ENCODE measurements at regions not wholly inside any gene's neighbourhood (a gene's known extent, or its start where the extent isn't known, plus 50 kb on each side); places are given as distances from the start of the nearest gene placed in this dataset.

- no peaks in the 10 kb centered on the region for H3K9me3 ChIP-seq (ENCODE audit: control insufficient read depth in 3 of 3, low read length in 3 of 3)
- no peak overlapping the region for H3K4me3 ChIP-seq (ENCODE audit: low read length in 3 of 3)
These were observed 865.4 kb downstream of the TLE4 start for GRCh38 chr9:80437091-80437640.

GRCh38 chr9:80435591-80435990, 863.8 kb downstream of the TLE4 start:
- Histone ChIP-seq H3K9me3 (ENCODE audit: control insufficient read depth in 3 of 3, low read length in 3 of 3) (no peaks in the 10 kb centered on the region), H3K4me1 (ENCODE audit: control insufficient read depth in 3 of 3, insufficient read depth in 3 of 3, low read length in 3 of 3) (no peaks in the 10 kb centered on the region), H3K4me3 (ENCODE audit: low read length in 3 of 3) (no peak overlapping the region), H3K9ac (ENCODE audit: low read depth in 1 of 3, low read length in 3 of 3) (no peak overlapping the region), H3K27ac (ENCODE audit: low read depth, low read length) (no peak overlapping the region), H3K36me3 (ENCODE audit: control insufficient read depth in 3 of 3, insufficient read depth in 3 of 3, low read length in 3 of 3) (no peaks in the 10 kb centered on the region), H3K27me3 (ENCODE audit: control insufficient read depth in 3 of 3, insufficient read depth in 3 of 3, low read length in 3 of 3) (no peaks in the 10 kb centered on the region)

More at GRCh38 chr9:80437091-80437640, 865.4 kb downstream of the TLE4 start:
- no peaks in the 10 kb centered on the region for H3K36me3 ChIP-seq (ENCODE audit: control insufficient read depth in 3 of 3, insufficient read depth in 3 of 3, low read length in 3 of 3)
- H3K27me3 ChIP-seq (ENCODE audit: control insufficient read depth in 3 of 3, insufficient read depth in 3 of 3, low read length in 3 of 3): no peaks in the 10 kb centered on the region
- H3K27ac ChIP-seq (ENCODE audit: low read depth, low read length): no peak overlapping the region
- no peak overlapping the region for H3K9ac ChIP-seq (ENCODE audit: low read depth in 1 of 3, low read length in 3 of 3)
- H3K4me1 ChIP-seq (ENCODE audit: control insufficient read depth in 3 of 3, insufficient read depth in 3 of 3, low read length in 3 of 3): no peaks in the 10 kb centered on the region

- Histone ChIP-seq H3K4me1 (ENCODE audit: control insufficient read depth in 3 of 3, insufficient read depth in 3 of 3, low read length in 3 of 3) (no peaks in the 10 kb centered on the region), H3K9ac (ENCODE audit: low read depth in 1 of 3, low read length in 3 of 3) (no peak overlapping the region), H3K27ac (ENCODE audit: low read depth, low read length) (no peak overlapping the region), H3K4me3 (ENCODE audit: low read length in 3 of 3) (no peak overlapping the region), H3K9me3 (ENCODE audit: control insufficient read depth in 3 of 3, low read length in 3 of 3) (no peaks in the 10 kb centered on the region), H3K36me3 (ENCODE audit: control insufficient read depth in 3 of 3, insufficient read depth in 3 of 3, low read length in 3 of 3) (no peaks in the 10 kb centered on the region), H3K27me3 (ENCODE audit: control insufficient read depth in 3 of 3, insufficient read depth in 3 of 3, low read length in 3 of 3) (no peaks in the 10 kb centered on the region)
These were observed 855.2 kb downstream of the TLE4 start for GRCh38 chr9:80426992-80427391.

GRCh38 chr9:80417211-80417773, 845.5 kb downstream of the TLE4 start:
- no peak overlapping the region for H3K4me3 ChIP-seq (ENCODE audit: low read length in 3 of 3)
- peaks cover 3 to 9% (median 6%) of the 10 kb centered on the region in 3 donors for H3K9me3 ChIP-seq (ENCODE audit: control insufficient read depth in 3 of 3, low read length in 3 of 3)
- no peaks in the 10 kb centered on the region for H3K36me3 ChIP-seq (ENCODE audit: control insufficient read depth in 3 of 3, insufficient read depth in 3 of 3, low read length in 3 of 3)
- no peak overlapping the region for H3K9ac ChIP-seq (ENCODE audit: low read depth in 1 of 3, low read length in 3 of 3)
- H3K27me3 ChIP-seq (ENCODE audit: control insufficient read depth in 3 of 3, insufficient read depth in 3 of 3, low read length in 3 of 3): no peaks in the 10 kb centered on the region
- no peaks in the 10 kb centered on the region for H3K4me1 ChIP-seq (ENCODE audit: control insufficient read depth in 3 of 3, insufficient read depth in 3 of 3, low read length in 3 of 3)
- no peak overlapping the region for H3K27ac ChIP-seq (ENCODE audit: low read depth, low read length)

GRCh38 chr9:80410106-80410505, 838.3 kb downstream of the TLE4 start:
- Histone ChIP-seq H3K9ac (ENCODE audit: low read depth in 1 of 3, low read length in 3 of 3) (no peak overlapping the region), H3K27me3 (ENCODE audit: control insufficient read depth in 3 of 3, insufficient read depth in 3 of 3, low read length in 3 of 3) (no peaks in the 10 kb centered on the region), H3K4me1 (ENCODE audit: control insufficient read depth in 3 of 3, insufficient read depth in 3 of 3, low read length in 3 of 3) (no peaks in the 10 kb centered on the region), H3K9me3 (ENCODE audit: control insufficient read depth in 3 of 3, low read length in 3 of 3) (no peaks in the 10 kb centered on the region), H3K4me3 (ENCODE audit: low read length in 3 of 3) (no peak overlapping the region), H3K36me3 (ENCODE audit: control insufficient read depth in 3 of 3, insufficient read depth in 3 of 3, low read length in 3 of 3) (no peaks in the 10 kb centered on the region), H3K27ac (ENCODE audit: low read depth, low read length) (no peak overlapping the region)

GRCh38 chr9:80407220-80407619, 835.5 kb downstream of the TLE4 start:
- Histone ChIP-seq H3K4me3 (ENCODE audit: low read length in 3 of 3) (no peak overlapping the region), H3K4me1 (ENCODE audit: control insufficient read depth in 3 of 3, insufficient read depth in 3 of 3, low read length in 3 of 3) (no peaks in the 10 kb centered on the region), H3K27ac (ENCODE audit: low read depth, low read length) (no peak overlapping the region), H3K27me3 (ENCODE audit: control insufficient read depth in 3 of 3, insufficient read depth in 3 of 3, low read length in 3 of 3) (no peaks in the 10 kb centered on the region), H3K9ac (ENCODE audit: low read depth in 1 of 3, low read length in 3 of 3) (no peak overlapping the region), H3K36me3 (ENCODE audit: control insufficient read depth in 3 of 3, insufficient read depth in 3 of 3, low read length in 3 of 3) (no peaks in the 10 kb centered on the region), H3K9me3 (ENCODE audit: control insufficient read depth in 3 of 3, low read length in 3 of 3) (no peaks in the 10 kb centered on the region)

GRCh38 chr9:80401243-80401642, 829.5 kb downstream of the TLE4 start:
- Histone ChIP-seq H3K4me3 (ENCODE audit: low read length in 3 of 3) (no peak overlapping the region), H3K4me1 (ENCODE audit: control insufficient read depth in 3 of 3, insufficient read depth in 3 of 3, low read length in 3 of 3) (no peaks in the 10 kb centered on the region), H3K9ac (ENCODE audit: low read depth in 1 of 3, low read length in 3 of 3) (no peak overlapping the region), H3K27me3 (ENCODE audit: control insufficient read depth in 3 of 3, insufficient read depth in 3 of 3, low read length in 3 of 3) (no peaks in the 10 kb centered on the region), H3K36me3 (ENCODE audit: control insufficient read depth in 3 of 3, insufficient read depth in 3 of 3, low read length in 3 of 3) (no peaks in the 10 kb centered on the region), H3K27ac (ENCODE audit: low read depth, low read length) (no peak overlapping the region), H3K9me3 (ENCODE audit: control insufficient read depth in 3 of 3, low read length in 3 of 3) (peaks cover 0 to 2% (median 0%) of the 10 kb centered on the region in 3 donors)

GRCh38 chr9:80400624-80401230, 829.0 kb downstream of the TLE4 start:
- H3K27ac ChIP-seq (ENCODE audit: low read depth, low read length): no peak overlapping the region
- no peaks in the 10 kb centered on the region for H3K27me3 ChIP-seq (ENCODE audit: control insufficient read depth in 3 of 3, insufficient read depth in 3 of 3, low read length in 3 of 3)
- peaks cover 0 to 2% (median 0%) of the 10 kb centered on the region in 3 donors for H3K9me3 ChIP-seq (ENCODE audit: control insufficient read depth in 3 of 3, low read length in 3 of 3)

GRCh38 chr9:80399606-80400005, 827.8 kb downstream of the TLE4 start:
- Histone ChIP-seq H3K9ac (ENCODE audit: low read depth in 1 of 3, low read length in 3 of 3) (no peak overlapping the region), H3K9me3 (ENCODE audit: control insufficient read depth in 3 of 3, low read length in 3 of 3) (peaks cover 0 to 2% (median 0%) of the 10 kb centered on the region in 3 donors), H3K27ac (ENCODE audit: low read depth, low read length) (no peak overlapping the region), H3K27me3 (ENCODE audit: control insufficient read depth in 3 of 3, insufficient read depth in 3 of 3, low read length in 3 of 3) (no peaks in the 10 kb centered on the region), H3K4me3 (ENCODE audit: low read length in 3 of 3) (no peak overlapping the region), H3K4me1 (ENCODE audit: control insufficient read depth in 3 of 3, insufficient read depth in 3 of 3, low read length in 3 of 3) (no peaks in the 10 kb centered on the region), H3K36me3 (ENCODE audit: control insufficient read depth in 3 of 3, insufficient read depth in 3 of 3, low read length in 3 of 3) (no peaks in the 10 kb centered on the region)

More at GRCh38 chr9:80400624-80401230, 829.0 kb downstream of the TLE4 start:
- Histone ChIP-seq H3K4me3 (ENCODE audit: low read length in 3 of 3) (no peak overlapping the region), H3K36me3 (ENCODE audit: control insufficient read depth in 3 of 3, insufficient read depth in 3 of 3, low read length in 3 of 3) (no peaks in the 10 kb centered on the region), H3K4me1 (ENCODE audit: control insufficient read depth in 3 of 3, insufficient read depth in 3 of 3, low read length in 3 of 3) (no peaks in the 10 kb centered on the region), H3K9ac (ENCODE audit: low read depth in 1 of 3, low read length in 3 of 3) (no peak overlapping the region)

- H3K4me1 ChIP-seq (ENCODE audit: control insufficient read depth in 3 of 3, insufficient read depth in 3 of 3, low read length in 3 of 3): no peaks in the 10 kb centered on the region
- no peaks in the 10 kb centered on the region for H3K9me3 ChIP-seq (ENCODE audit: control insufficient read depth in 3 of 3, low read length in 3 of 3)
- no peak overlapping the region for H3K27ac ChIP-seq (ENCODE audit: low read depth, low read length)
- H3K27me3 ChIP-seq (ENCODE audit: control insufficient read depth in 3 of 3, insufficient read depth in 3 of 3, low read length in 3 of 3): no peaks in the 10 kb centered on the region
- H3K9ac ChIP-seq (ENCODE audit: low read depth in 1 of 3, low read length in 3 of 3): no peak overlapping the region
- H3K4me3 ChIP-seq (ENCODE audit: low read length in 3 of 3): no peak overlapping the region
- H3K36me3 ChIP-seq (ENCODE audit: control insufficient read depth in 3 of 3, insufficient read depth in 3 of 3, low read length in 3 of 3): no peaks in the 10 kb centered on the region
These were observed 816.1 kb downstream of the TLE4 start for GRCh38 chr9:80387828-80388227.
